OCI-LY3 (cell line): ENCODE measurements at regions not wholly inside any gene's neighbourhood (a gene's known extent, or its start where the extent isn't known, plus 50 kb on each side); places are given as distances from the start of the nearest gene placed in this dataset.

Experiments
- H2AFZ ChIP-seq: fragments of 200-600, 300-600 bp; shearing (Covaris generic); 2 replicates; pipeline ENCODE4 v1.6.0; 2014; ENCODE audit warnings: antibody characterized with exemption, low read depth, low read length
- H3K27ac ChIP-seq: fragments of 200-600, 300-600 bp; sonication (generic); 2 replicates; pipeline ENCODE4 v1.5.1; 2014; ENCODE audit warnings: mild to moderate bottlenecking, low read length, moderate library complexity, mixed read lengths
- H3K27me3 ChIP-seq: fragments of 200-600, 300-600 bp; sonication (generic); 2 replicates; pipeline ENCODE4 v1.6.1; 2014; ENCODE audit warnings: low read depth, low read length, mixed read lengths
- H3K36me3 ChIP-seq: fragments of 200-600, 300-600 bp; sonication (generic); replicated peaks from 2 replicates; pipeline ENCODE3; 2014; ENCODE audit warnings: low read depth, low read length, mixed read lengths
- H3K4me1 ChIP-seq: fragments of 300-600, 200-600 bp; sonication (generic); 2 replicates; pipeline ENCODE4 v1.6.1; 2014; ENCODE audit warnings: low read length, mixed read lengths
- H3K4me2 ChIP-seq: fragments of 200-600, 300-600 bp; sonication (generic); 2 replicates; pipeline ENCODE4 v1.6.1; 2014; ENCODE audit warnings: low read length, mixed read lengths
- H3K4me3 ChIP-seq: fragments of 300-600, 200-600 bp; sonication (generic); 2 replicates; pipeline ENCODE4 v1.5.1; 2014; ENCODE audit warnings: antibody characterized with exemption, mild to moderate bottlenecking, low read length, moderate library complexity
- H3K79me2 ChIP-seq: fragments of 300-600, 200-600 bp; shearing (Covaris generic); 2 replicates; pipeline ENCODE4 v1.6.1; 2014; ENCODE audit warnings: mild to moderate bottlenecking, low read length, mixed read lengths
- H3K9ac ChIP-seq: fragments of 300-600, 200-600 bp; shearing (Covaris generic); 2 replicates; pipeline ENCODE4 v1.6.0; 2014; ENCODE audit warnings: mild to moderate bottlenecking, low read length, moderate library complexity
- H3K9me3 ChIP-seq: fragments of 200-600, 300-600 bp; shearing (Covaris generic); 2 replicates; pipeline ENCODE4 v1.6.1; 2014; ENCODE audit warnings: low read length, mixed read lengths; ENCODE audit not compliant: insufficient read depth
- H4K20me1 ChIP-seq: fragments of 200-600, 300-600 bp; sonication (generic); 2 replicates; pipeline ENCODE4 v1.6.1; 2016; ENCODE audit warnings: low read length, mixed read lengths; ENCODE audit not compliant: insufficient read depth
- EZH2phosphoT487 ChIP-seq: fragments of 200-600 bp; shearing (Covaris generic); IDR thresholded peaks from 2 replicates; pipeline ENCODE4 v1.6.1; 2018; ENCODE audit warnings: antibody characterized with exemption, mixed run types, low read depth
- TF ChIP-seq, protein P1 (sequence below): fragments of 200-600, 300-600 bp; sonication (generic); IDR thresholded peaks from 2 replicates; pipeline ENCODE4 v1.5.1; 2014; ENCODE audit warnings: antibody characterized with exemption, low read length, low read depth

DNA sequence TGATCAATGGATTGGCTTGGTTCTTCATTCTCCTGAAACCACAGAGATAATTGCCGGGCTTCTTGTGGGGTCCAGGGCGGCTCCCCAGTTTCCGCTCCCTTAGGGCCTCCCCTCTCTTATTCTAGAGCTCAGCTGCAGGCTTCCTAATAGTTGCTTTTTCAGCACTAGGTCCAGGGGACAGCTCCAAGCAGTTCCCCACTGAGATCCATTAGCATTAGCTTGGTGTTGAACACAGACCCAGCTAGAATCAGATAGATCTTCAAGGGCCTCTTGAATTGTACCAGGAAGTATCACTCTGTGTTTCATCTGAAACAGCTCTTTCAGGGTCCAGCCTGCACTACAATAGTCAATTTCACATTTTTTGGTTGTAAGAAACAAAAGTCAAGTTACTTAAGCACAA lies 238.7 kb downstream of the SEC23IP start:
- Histone ChIP-seq H2AFZ (no peak overlapping the region), H3K9me3 (no peaks in the 10 kb centered on the region), H4K20me1 (no peaks in the 10 kb centered on the region), H3K4me2 (no peak overlapping the region), H3K36me3 (no peaks in the 10 kb centered on the region), H3K4me3 (no peak overlapping the region), H3K27me3 (no peaks in the 10 kb centered on the region), H3K9ac (no peak overlapping the region), H3K27ac (no peak overlapping the region), H3K4me1 (no peaks in the 10 kb centered on the region), H3K79me2 (no peaks in the 10 kb centered on the region)
- TF ChIP-seq, protein P1, sequence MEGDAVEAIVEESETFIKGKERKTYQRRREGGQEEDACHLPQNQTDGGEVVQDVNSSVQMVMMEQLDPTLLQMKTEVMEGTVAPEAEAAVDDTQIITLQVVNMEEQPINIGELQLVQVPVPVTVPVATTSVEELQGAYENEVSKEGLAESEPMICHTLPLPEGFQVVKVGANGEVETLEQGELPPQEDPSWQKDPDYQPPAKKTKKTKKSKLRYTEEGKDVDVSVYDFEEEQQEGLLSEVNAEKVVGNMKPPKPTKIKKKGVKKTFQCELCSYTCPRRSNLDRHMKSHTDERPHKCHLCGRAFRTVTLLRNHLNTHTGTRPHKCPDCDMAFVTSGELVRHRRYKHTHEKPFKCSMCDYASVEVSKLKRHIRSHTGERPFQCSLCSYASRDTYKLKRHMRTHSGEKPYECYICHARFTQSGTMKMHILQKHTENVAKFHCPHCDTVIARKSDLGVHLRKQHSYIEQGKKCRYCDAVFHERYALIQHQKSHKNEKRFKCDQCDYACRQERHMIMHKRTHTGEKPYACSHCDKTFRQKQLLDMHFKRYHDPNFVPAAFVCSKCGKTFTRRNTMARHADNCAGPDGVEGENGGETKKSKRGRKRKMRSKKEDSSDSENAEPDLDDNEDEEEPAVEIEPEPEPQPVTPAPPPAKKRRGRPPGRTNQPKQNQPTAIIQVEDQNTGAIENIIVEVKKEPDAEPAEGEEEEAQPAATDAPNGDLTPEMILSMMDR = no peak
- TF ChIP-seq EZH2phosphoT487 = no peak

DNA sequence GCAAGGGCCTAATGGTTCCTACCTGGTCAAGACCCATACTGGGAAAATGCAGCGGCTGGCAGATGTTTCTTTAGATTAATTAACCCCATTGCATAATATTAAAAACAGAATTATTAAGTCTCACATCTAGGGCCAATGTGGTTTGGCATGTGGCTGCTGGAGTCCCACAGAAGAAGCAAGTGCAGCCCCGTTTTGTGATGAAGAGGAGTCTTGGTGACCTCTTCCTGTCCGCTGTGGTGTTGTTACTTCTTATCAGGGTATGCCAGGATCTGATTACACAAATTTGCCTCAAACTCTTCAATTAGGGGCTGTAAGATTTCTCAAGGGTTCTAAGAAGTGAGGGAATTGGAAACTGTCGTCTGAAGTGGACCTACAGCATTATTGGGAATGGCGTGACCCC lies 240.3 kb downstream of the SEC23IP start:
- H3K4me1 ChIP-seq = no peaks in the 10 kb centered on the region
- H3K9ac ChIP-seq = no peak overlapping the region
- H3K79me2 ChIP-seq = no peaks in the 10 kb centered on the region
- H3K4me2 ChIP-seq = no peak overlapping the region
- no peak overlapping the region for H3K27ac ChIP-seq
- H3K36me3 ChIP-seq = no peaks in the 10 kb centered on the region
- no peaks in the 10 kb centered on the region for H3K27me3 ChIP-seq
- no peak overlapping the region for H2AFZ ChIP-seq
- no peak for TF ChIP-seq EZH2phosphoT487
- TF ChIP-seq, protein P1 = no peak
- no peak overlapping the region for H3K4me3 ChIP-seq
- no peaks in the 10 kb centered on the region for H3K9me3 ChIP-seq
- no peaks in the 10 kb centered on the region for H4K20me1 ChIP-seq

DNA sequence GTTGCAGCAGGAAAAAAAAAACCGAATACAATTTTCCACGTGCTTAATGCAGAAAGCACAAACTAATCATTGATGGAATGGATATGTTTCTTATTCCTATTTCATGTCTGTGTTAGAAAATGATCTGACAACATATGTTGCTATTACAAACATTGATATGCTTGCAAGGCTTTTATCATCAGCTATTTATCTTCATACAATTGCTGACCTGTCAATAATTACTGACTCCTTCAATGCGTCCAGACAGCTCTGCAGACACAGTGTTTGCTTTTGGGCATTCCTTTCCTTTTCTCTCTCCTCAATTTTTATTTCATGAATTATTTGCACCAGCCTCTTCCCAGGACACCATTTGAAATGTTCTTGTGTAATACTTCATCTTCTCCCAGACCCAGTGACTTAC lies 246.2 kb downstream of the SEC23IP start:
- H3K36me3 ChIP-seq = no peaks in the 10 kb centered on the region
- no peak overlapping the region for H3K27ac ChIP-seq
- TF ChIP-seq EZH2phosphoT487 = no peak
- H3K9me3 ChIP-seq = no peaks in the 10 kb centered on the region
- no peak overlapping the region for H3K9ac ChIP-seq
- H3K4me2 ChIP-seq = no peak overlapping the region
- H3K4me3 ChIP-seq = no peak overlapping the region
- H3K4me1 ChIP-seq = no peaks in the 10 kb centered on the region
- no peaks in the 10 kb centered on the region for H3K27me3 ChIP-seq
- no peak overlapping the region for H2AFZ ChIP-seq
- no peaks in the 10 kb centered on the region for H3K79me2 ChIP-seq
- H4K20me1 ChIP-seq = no peaks in the 10 kb centered on the region

DNA sequence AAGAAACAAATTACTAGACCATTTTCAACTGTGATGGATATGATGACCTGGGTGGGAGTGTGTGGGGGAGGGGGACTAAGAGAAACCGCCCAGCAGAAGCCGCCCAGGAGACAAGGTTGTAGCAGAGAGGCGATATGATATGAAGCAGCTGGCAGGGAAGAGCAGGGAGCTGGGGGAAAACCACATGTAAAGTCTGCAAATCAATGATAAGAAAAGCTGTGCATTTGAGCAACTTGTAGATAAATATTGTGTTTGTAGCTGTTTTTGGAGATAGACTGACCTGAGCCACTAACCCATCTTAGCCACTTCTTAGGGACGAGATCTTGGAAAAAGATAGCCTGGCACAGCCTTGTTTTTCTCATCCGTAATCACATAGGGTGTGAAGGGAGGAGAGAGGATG lies 252.6 kb downstream of the SEC23IP start:
- H3K4me2 ChIP-seq = no peak overlapping the region
- no peak overlapping the region for H2AFZ ChIP-seq
- H3K79me2 ChIP-seq = no peaks in the 10 kb centered on the region
- no peak overlapping the region for H3K9ac ChIP-seq
- no peak overlapping the region for H3K27ac ChIP-seq
- H4K20me1 ChIP-seq = no peaks in the 10 kb centered on the region
- no peak overlapping the region for H3K4me3 ChIP-seq
- TF ChIP-seq, protein P1 = no peak
- no peak for TF ChIP-seq EZH2phosphoT487
- H3K4me1 ChIP-seq = no peaks in the 10 kb centered on the region
- no peaks in the 10 kb centered on the region for H3K36me3 ChIP-seq
- H3K9me3 ChIP-seq = no peaks in the 10 kb centered on the region
- no peaks in the 10 kb centered on the region for H3K27me3 ChIP-seq
